HG03108 (cell line): ENCODE measurements at regions not wholly inside any gene's neighbourhood (a gene's known extent, or its start where the extent isn't known, plus 50 kb on each side); places are given as distances from the start of the nearest gene placed in this dataset.

Experiments used
- ATAC-seq: cut with Tn5 transposase; IDR thresholded peaks from one replicate; pipeline ENCODE4 v1.9.1; 2021; ENCODE audit warnings: moderate library complexity; ENCODE audit not compliant: unreplicated experiment

GRCh38 chr2:151157000-151157735, 104.5 kb downstream of the RBM43 start:
- no peak for ATAC-seq

DNA sequence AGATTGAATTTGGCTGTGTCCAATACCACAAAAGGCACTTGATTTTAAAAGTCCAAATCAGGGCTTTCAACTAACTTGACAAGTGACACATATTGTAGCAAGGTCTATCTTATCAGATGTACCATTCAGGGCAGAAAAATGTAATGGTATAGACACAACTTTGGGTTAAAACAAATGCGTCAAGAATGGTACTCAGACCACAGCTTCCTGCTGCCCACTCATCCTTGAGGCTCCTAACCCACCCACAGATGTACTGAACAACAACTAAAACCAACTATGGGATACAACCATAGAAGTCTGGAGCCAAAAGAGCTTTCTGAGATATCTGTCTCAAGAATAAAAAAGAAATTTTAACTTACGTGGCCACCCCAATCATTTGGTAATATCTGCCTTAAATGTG, 105.2 kb downstream of the RBM43 start:
- no peak for ATAC-seq

DNA sequence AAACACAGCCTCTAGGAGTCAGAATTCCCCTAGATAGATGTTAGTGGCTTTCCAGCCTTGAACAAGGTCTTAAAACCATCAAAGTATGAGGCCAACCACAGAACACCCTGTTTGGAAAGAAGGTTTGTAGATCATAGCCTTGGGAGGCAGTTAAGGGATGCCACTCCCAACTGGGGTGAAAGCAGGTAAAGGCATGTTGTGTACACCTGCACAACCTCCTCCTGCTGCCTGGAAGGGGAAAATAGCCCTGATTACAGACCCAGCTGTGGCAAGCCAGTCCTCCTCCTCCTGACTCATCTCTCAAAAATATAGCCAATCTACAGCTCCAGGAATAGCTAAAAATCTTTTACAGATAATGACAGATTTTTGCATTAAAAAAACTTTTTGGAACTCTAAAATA, 108.1 kb downstream of the RBM43 start:
- no peak for ATAC-seq

- ATAC-seq: no peak
Observed at GRCh38 chr2:151150331-151151320, 111.0 kb downstream of the RBM43 start.

DNA sequence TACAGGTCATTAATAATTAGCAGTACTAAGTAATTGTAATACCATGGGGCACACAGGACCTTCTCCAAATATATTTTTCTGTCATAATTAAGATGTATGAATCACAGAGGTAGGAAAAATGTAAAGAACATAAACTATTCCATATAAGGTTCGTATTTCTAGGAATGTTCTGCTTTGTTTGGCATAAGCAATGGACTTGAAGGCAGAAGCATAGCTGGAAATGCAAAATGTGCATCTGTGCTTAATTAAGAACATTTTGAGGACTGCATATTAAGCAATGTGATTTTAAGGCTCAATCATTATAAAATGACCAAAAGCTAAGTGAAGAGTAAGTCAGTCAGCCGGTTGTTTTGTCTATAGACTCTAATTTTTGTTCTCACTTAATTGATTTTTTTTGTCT, 123.2 kb downstream of the RBM43 start:
- ATAC-seq: no peak

DNA sequence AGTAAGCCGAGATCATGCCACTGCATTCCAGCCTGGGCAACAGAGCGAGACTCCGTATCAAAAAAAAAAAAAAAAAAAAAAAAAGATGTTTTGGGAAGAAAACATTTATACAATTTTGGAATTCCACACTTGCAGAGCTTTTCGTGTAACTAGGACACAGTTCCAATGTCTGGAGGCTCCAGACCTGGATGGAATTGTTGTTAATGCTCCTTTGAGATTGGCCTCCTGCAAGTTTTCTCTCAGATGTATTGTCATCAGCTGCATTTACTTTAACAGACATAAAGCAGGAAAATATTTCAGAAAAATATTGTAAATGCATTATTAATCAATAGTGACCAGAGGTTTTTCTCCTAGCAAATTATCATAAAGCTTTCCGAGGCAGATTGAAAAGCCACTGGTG, 124.1 kb downstream of the RBM43 start:
- ATAC-seq: no peak

DNA sequence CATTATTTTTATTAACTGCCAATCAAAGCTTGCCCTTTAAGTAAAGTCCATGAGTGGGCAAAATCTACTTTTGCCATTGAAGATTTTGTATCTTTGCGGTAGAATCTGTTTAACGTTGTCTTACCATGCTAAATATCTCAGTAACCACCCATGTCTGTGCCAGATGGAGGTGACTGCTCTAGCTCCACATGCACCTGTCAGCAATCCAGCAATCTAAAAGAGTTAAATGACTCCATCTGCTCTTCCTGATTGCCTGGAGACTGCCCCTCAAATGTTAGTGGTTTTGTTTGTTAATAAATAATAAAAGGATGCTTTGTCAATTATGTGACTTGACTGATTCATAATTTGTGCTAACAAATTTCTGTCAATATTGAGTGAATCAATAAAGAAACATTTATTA, 141.7 kb downstream of the RBM43 start:
- ATAC-seq: no peak

DNA sequence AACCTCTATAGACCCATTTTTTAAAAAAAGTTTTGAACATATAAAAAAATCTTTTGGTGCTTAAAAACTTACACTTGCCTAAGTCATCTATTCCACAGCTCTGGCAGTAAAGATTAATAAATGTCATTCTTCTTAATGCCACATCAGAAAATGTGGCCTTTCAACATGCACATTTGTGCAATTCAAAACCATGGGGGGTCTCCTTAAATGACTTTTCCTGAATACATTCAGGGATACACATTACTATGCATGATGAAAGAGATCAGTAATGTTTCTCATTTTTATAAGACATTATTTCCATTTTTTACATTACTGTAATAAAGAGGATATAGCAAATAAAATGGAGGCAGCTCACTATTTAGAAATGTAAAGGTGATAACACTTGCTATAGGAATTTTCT, 142.3 kb downstream of the RBM43 start:
- no peak for ATAC-seq

DNA sequence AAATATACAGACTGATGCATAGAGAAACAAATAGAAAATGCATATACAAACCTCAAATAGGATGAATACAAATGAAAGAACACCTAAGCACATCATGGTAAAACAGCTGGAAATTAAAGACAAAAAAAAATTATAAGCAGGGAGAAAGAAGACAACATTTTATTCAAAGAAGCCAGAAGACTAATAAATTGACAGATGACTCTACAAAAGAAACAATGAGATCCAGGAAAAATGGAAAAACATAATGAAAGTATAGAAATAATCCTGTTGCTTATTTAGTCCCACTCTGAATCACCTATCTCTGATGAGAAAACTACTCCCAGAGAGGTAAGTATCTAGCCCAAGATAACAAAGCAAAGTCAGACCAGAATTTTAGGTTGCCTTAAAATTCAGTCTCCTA, 143.4 kb downstream of the RBM43 start:
- ATAC-seq: no peak

GRCh38 chr2:151114874-151115273, 146.8 kb downstream of the RBM43 start:
- ATAC-seq: no peak

- no peak for ATAC-seq
Observed at GRCh38 chr2:151113318-151113717, 148.3 kb downstream of the RBM43 start.

GRCh38 chr2:151111599-151112278, 149.9 kb downstream of the RBM43 start:
- ATAC-seq: no peak

DNA sequence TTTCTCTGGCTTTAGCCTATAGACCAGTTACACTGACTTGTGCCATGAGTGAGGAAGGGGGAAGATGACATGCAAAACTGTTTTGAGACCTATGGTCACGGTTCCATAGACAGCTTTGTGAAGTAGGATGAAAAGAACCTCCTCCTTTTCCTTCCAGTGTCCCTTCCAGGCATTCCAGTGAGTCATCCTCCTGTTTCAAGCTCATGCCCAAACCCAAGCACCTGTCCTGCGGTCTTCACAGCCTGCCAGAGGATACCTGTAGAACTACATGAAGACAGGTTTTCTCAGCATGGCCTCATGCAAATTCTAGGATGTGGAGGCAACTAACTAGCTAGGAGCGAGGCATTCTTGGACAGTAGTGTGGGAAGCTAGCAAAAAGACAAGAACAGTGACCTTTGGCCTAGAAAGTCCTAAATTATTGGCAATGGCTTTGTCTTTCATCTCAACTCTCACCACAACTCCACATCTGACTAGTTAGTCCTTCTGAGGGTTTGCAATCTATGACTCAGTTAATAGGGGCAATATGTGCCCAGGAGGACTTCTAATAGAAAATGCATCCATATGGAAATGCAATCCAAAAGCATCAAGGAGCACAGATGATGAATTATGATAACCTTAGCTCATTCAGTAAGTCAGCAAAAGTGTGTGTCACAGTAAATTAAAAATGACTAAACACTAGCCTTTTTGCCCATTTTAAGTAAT, 154.7 kb downstream of the RBM43 start:
- no peak for ATAC-seq

- no peak for ATAC-seq
Observed at GRCh38 chr2:151103551-151103950, 158.1 kb downstream of the RBM43 start.

- no peak for ATAC-seq
Observed at GRCh38 chr2:151102226-151102625, 159.4 kb downstream of the RBM43 start.

DNA sequence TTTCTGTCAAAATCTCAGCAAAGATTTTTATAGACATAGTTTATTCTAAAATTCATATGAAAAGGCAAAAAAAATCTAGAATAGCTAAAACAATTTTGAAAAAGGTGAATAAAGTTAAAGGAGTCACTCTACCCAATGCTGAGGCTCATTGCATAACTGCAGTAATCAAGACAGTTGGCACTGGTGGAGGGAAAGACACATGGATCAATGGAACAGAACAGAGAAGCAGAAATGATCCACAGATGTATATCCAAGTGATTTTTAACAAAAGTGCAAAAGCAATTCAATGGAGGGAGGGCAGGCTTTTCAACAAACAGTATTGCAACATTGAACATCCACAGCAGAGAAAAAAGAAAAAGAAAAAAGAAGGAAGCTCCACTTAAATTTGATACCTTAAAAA, 162.8 kb downstream of the RBM43 start:
- ATAC-seq: no peak

DNA sequence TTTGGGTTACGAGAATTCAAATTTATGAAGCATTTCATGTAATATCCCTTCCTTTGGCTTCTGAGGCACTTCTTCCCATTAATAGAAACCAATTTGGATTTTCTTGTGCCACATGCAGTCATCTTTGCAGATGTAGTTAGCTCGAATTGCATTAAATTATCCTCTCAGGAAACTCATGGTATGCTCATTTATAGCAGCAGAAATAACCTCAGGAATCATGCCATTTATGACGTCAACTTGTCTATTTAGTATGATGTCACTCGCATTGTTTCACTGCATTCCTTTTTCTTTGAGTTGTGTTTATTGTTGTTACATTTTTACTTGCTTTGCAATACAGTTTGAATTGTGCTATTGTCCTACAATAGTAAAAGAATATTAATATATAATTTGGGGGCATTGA, 163.8 kb downstream of the RBM43 start:
- ATAC-seq: no peak

GRCh38 chr2:151097128-151097527, 164.5 kb downstream of the RBM43 start:
- no peak for ATAC-seq

DNA sequence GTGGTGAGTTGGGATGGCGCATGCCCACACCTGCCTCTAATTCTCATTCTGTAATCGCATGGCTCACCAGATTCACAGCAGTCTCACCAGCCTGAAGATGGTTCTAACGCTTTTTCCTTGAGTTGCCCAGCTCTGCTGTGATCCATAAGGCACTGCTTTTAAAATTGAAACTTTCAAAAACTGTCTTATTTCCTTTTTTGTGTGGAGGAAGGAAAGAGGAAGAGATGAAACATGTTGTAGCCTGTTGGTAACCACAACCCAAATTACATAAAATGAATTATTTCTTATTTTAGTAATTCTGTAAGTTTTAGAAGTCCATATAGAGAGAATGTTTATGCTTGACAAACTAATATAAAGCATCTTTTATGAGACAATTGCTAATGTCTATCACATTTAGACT, 165.4 kb downstream of the RBM43 start:
- ATAC-seq: no peak

GRCh38 chr2:151095463-151095862, 166.2 kb downstream of the RBM43 start:
- ATAC-seq: no peak

DNA sequence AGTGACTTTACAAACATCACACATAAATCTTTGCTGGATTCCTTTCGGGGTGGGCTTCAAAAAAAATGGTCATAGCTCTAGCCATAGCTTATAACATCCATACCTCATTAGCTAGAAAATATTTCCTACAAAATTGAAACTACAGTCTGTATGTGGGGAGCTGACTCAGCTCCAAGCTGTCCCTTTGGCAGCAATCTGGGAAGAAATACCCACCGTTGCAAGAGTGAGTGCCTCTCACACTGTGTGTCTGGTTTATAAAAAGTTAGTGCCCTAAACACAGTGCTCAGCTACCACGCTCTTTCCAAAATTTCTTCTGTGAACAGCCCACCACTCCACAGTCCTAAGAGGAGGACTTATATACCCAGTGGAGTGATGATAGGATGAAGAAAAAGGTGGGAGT, 170.1 kb downstream of the RBM43 start:
- no peak for ATAC-seq
